ENCODE measurements at regions not wholly inside any gene's neighbourhood (a gene's known extent, or its start where the extent isn't known, plus 50 kb on each side); places are given as distances from the start of the nearest gene placed in this dataset.

DNA sequence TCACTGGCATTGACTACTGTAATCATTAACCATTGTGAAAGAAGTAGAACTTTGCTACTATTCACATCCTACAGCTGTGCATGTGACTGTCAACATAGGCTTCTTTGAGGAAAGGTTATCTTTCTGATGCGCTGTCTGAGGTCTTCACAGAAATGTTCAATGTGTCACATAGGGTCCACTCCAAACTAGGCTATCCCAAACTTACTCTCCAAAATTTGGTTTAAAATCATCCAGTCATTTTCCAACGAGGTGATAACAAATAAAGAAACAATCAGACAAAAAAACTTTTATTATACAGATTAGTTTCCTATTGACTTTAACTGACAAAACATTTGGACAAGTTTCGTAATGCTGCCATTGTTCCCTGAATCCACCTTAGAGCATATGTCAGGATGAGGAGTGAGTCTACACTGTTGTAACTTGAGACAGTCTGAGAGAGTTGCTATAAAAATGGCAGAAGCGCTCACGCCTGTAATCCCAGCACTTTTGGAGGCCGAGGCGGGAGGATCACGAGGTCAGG, 511.6 kb downstream of the PLOD2 start:
- H2AFZ ChIP-seq (ENCODE audit: insufficient read depth, low read depth, low read length, poor library complexity, severe bottlenecking): no peak overlapping the region
- no peak overlapping the region for H3K4me3 ChIP-seq (replicated peaks in 1 of 3; ENCODE audit: low read depth in 2 of 3, low read length in 3 of 3)
- H3K27me3 ChIP-seq (ENCODE audit: control insufficient read depth in 2 of 2, insufficient read depth in 2 of 2, low read length in 2 of 2): no peaks in the 10 kb centered on the region
- intact Hi-C loops (cut with micrococcal nuclease): no loop called here
- H3K9me3 ChIP-seq (replicated peaks in 1 of 2; ENCODE audit: control insufficient read depth in 1 of 2, insufficient read depth in 1 of 2, low read length in 2 of 2): peaks cover 2 to 3% of the 10 kb centered on the region in 2 donors
- no peaks in the 10 kb centered on the region for H3K36me3 ChIP-seq (replicated peaks in 1 of 2; ENCODE audit: control insufficient read depth in 1 of 2, insufficient read depth in 2 of 2, low read length in 2 of 2)
- Mint-ChIP-seq H3K27me3 (ENCODE audit: low read depth in 3 of 3) (peaks cover 0 to 2% (median 0%) of the 10 kb centered on the region in 3 donors), H3K4me3 (no peak overlapping the region), H3K4me1 (no peaks in the 10 kb centered on the region), H3K27ac (no peak overlapping the region), H3K36me3 (no peaks in the 10 kb centered on the region), H3K9me3 (peaks cover 0 to 10% (median 3%) of the 10 kb centered on the region in 7 donors)
- TF ChIP-seq, protein P1, sequence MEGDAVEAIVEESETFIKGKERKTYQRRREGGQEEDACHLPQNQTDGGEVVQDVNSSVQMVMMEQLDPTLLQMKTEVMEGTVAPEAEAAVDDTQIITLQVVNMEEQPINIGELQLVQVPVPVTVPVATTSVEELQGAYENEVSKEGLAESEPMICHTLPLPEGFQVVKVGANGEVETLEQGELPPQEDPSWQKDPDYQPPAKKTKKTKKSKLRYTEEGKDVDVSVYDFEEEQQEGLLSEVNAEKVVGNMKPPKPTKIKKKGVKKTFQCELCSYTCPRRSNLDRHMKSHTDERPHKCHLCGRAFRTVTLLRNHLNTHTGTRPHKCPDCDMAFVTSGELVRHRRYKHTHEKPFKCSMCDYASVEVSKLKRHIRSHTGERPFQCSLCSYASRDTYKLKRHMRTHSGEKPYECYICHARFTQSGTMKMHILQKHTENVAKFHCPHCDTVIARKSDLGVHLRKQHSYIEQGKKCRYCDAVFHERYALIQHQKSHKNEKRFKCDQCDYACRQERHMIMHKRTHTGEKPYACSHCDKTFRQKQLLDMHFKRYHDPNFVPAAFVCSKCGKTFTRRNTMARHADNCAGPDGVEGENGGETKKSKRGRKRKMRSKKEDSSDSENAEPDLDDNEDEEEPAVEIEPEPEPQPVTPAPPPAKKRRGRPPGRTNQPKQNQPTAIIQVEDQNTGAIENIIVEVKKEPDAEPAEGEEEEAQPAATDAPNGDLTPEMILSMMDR (IDR thresholded peaks at IDR 0.05): no peak
- 98% methylated on average over 5 of the region's 8 CpGs for WGBS (ENCODE audit: insufficient coverage)
- no peak overlapping the region for H3K4me2 ChIP-seq (replicated peaks; ENCODE audit: extremely low read depth, low read length, poor library complexity, severe bottlenecking)
- H3K27ac ChIP-seq (ENCODE audit: low read depth in 1 of 2, low read length in 2 of 2): no peak overlapping the region
- H3K9ac ChIP-seq (ENCODE audit: insufficient read depth, low read length, poor library complexity, severe bottlenecking): no peak overlapping the region
- H3K79me2 ChIP-seq (ENCODE audit: insufficient read depth, low read length): no peaks in the 10 kb centered on the region
- H3K4me1 ChIP-seq (ENCODE audit: control insufficient read depth in 1 of 2, insufficient read depth in 2 of 2, low read length in 2 of 2): no peaks in the 10 kb centered on the region
- no peaks in the 10 kb centered on the region for H4K20me1 ChIP-seq (ENCODE audit: insufficient read depth, low read length)
- no peak for DNase-seq

DNA sequence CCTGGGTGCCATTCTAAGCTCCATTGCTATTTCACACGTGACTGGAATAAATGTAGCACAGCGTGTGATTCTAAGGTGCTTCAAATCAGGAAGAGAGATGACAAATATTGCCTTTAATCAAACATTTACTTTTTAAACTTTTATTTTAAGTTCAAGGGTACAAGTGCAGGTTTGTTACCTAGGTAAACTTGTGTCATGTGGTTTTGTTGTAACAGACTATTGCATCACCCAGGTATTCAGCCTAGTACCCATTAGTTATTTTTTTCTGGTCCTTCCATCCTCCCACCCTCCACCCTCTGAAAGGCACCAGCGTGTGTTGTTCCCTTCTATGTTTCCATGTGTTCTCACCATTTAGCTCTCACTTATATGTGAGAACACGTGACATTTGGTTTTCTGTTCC, 510.8 kb downstream of the PLOD2 start:
- no peaks in the 10 kb centered on the region for H3K36me3 ChIP-seq (replicated peaks in 1 of 2; ENCODE audit: control insufficient read depth in 1 of 2, insufficient read depth in 2 of 2, low read length in 2 of 2)
- intact Hi-C loops (cut with micrococcal nuclease): no loop called here
- no peaks in the 10 kb centered on the region for H4K20me1 ChIP-seq (ENCODE audit: insufficient read depth, low read length)
- no peaks in the 10 kb centered on the region for H3K27me3 ChIP-seq (ENCODE audit: control insufficient read depth in 2 of 2, insufficient read depth in 2 of 2, low read length in 2 of 2)
- H3K4me3 ChIP-seq (replicated peaks in 1 of 3; ENCODE audit: low read depth in 2 of 3, low read length in 3 of 3): no peak overlapping the region
- no peak overlapping the region for H3K9ac ChIP-seq (ENCODE audit: insufficient read depth, low read length, poor library complexity, severe bottlenecking)
- TF ChIP-seq, protein P1 (IDR thresholded peaks at IDR 0.05): no peak
- no peaks in the 10 kb centered on the region for H3K4me1 ChIP-seq (ENCODE audit: control insufficient read depth in 1 of 2, insufficient read depth in 2 of 2, low read length in 2 of 2)
- DNase-seq: no peak
- H3K27ac Mint-ChIP-seq: no peak overlapping the region
- H3K36me3 Mint-ChIP-seq: no peaks in the 10 kb centered on the region
- H3K4me3 Mint-ChIP-seq: no peak overlapping the region
- H3K9me3 ChIP-seq (replicated peaks in 1 of 2; ENCODE audit: control insufficient read depth in 1 of 2, insufficient read depth in 1 of 2, low read length in 2 of 2): peaks cover 0 to 3% of the 10 kb centered on the region in 2 donors
- no CpG with 5 or more reads among the region's 4 CpGs for WGBS (ENCODE audit: insufficient coverage)
- no peaks in the 10 kb centered on the region for H3K4me1 Mint-ChIP-seq
- H3K4me2 ChIP-seq (replicated peaks; ENCODE audit: extremely low read depth, low read length, poor library complexity, severe bottlenecking): no peak overlapping the region
- no peaks in the 10 kb centered on the region for H3K79me2 ChIP-seq (ENCODE audit: insufficient read depth, low read length)
- H2AFZ ChIP-seq (ENCODE audit: insufficient read depth, low read depth, low read length, poor library complexity, severe bottlenecking): no peak overlapping the region
- H3K27ac ChIP-seq (ENCODE audit: low read depth in 1 of 2, low read length in 2 of 2): no peak overlapping the region
- peaks cover 0 to 2% (median 0%) of the 10 kb centered on the region in 3 donors for H3K27me3 Mint-ChIP-seq (ENCODE audit: low read depth in 3 of 3)
- H3K9me3 Mint-ChIP-seq: peaks cover 0 to 10% (median 3%) of the 10 kb centered on the region in 7 donors

All from CD14-positive monocyte (primary cell).